Coronary artery (tissue), 2 donors: ENCODE measurements at regions not wholly inside any gene's neighbourhood (a gene's known extent, or its start where the extent isn't known, plus 50 kb on each side); places are given as distances from the start of the nearest gene placed in this dataset.

Experiments
- DNase-seq: peaks from one replicate; pipeline ENCODE4 v3.0.0-alpha.2; 2017; ENCODE audit warnings: low spot score
- H3K27ac ChIP-seq, 2 donors: fragments of 200-600 bp; sonication (generic); one replicate each; pipeline ENCODE4 v1.5.1; 2016 to 2019
- H3K4me3 ChIP-seq: fragments of 200-600 bp; sonication (generic); 2 replicates; pipeline ENCODE4 v1.5.1; 2016; ENCODE audit warnings: mild to moderate bottlenecking, moderate library complexity
- CTCF ChIP-seq: fragments of 200-600 bp; sonication (generic); IDR thresholded peaks from one replicate; pipeline ENCODE4 v1.5.1; 2019; ENCODE audit warnings: antibody characterized with exemption

GRCh38 chr16:6674071-6674470, 658.6 kb upstream of the RBFOX1 start:
- TF ChIP-seq CTCF, result no peak
- H3K4me3 ChIP-seq, result no peak overlapping the region
- no peak overlapping the region for H3K27ac ChIP-seq
- DNase-seq, result no peak

- no peak for DNase-seq
- TF ChIP-seq CTCF, result no peak
Measured at GRCh38 chr16:6672507-6672906, 660.1 kb upstream of the RBFOX1 start.

GRCh38 chr16:6667393-6667792, 665.3 kb upstream of the RBFOX1 start:
- TF ChIP-seq CTCF, result no peak
- no peak for DNase-seq
- no peak overlapping the region for H3K27ac ChIP-seq
- no peak overlapping the region for H3K4me3 ChIP-seq

More at GRCh38 chr16:6672507-6672906, 660.1 kb upstream of the RBFOX1 start:
- Histone ChIP-seq H3K4me3 (no peak overlapping the region), H3K27ac (no peak overlapping the region)

GRCh38 chr16:6665126-6665525, 667.5 kb upstream of the RBFOX1 start:
- no peak for DNase-seq
- Histone ChIP-seq H3K4me3 (no peak overlapping the region), H3K27ac (no peak overlapping the region)
- no peak for TF ChIP-seq CTCF

- no peak overlapping the region for H3K27ac ChIP-seq
- TF ChIP-seq CTCF, result no peak
- no peak for DNase-seq
- no peak overlapping the region for H3K4me3 ChIP-seq
Measured at GRCh38 chr16:6663668-6664067, 669.0 kb upstream of the RBFOX1 start.

- H3K4me3 ChIP-seq, result no peak overlapping the region
- H3K27ac ChIP-seq, result no peak overlapping the region
- no peak for TF ChIP-seq CTCF
- DNase-seq, result no peak
Measured at GRCh38 chr16:6656760-6657159, 675.9 kb upstream of the RBFOX1 start.

GRCh38 chr16:6646891-6647290, 685.8 kb upstream of the RBFOX1 start:
- H3K4me3 ChIP-seq, result no peak overlapping the region
- H3K27ac ChIP-seq, result no peak overlapping the region
- DNase-seq, result no peak
- TF ChIP-seq CTCF, result no peak
